CD1c-positive myeloid dendritic cell (primary cell): ENCODE measurements at regions not wholly inside any gene's neighbourhood (a gene's known extent, or its start where the extent isn't known, plus 50 kb on each side); places are given as distances from the start of the nearest gene placed in this dataset.

Experiments
- DNase-seq: peaks from one replicate; pipeline ENCODE4 v3.0.0-alpha.2; 2016; ENCODE audit errors: extremely low spot score

DNA sequence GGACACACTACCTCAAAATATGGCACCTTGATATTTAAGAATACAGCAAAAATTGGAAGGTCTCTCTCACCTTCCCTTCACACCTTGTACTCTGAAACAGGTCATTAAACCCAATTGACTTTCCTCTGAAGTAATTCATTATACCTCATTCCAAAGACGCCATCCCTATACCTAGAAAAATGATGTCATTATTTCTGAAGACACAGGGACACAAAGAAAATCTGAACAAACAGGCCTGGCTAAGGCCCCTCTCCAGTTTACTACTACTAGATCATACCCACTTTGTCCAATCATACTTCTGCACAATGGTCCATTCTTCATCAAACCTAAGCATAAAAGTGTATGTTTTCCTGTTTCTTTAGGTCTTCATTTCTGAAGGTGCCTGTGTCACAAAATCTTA is 156.9 kb downstream of the RASSF9 start:
- no peak for DNase-seq

DNA sequence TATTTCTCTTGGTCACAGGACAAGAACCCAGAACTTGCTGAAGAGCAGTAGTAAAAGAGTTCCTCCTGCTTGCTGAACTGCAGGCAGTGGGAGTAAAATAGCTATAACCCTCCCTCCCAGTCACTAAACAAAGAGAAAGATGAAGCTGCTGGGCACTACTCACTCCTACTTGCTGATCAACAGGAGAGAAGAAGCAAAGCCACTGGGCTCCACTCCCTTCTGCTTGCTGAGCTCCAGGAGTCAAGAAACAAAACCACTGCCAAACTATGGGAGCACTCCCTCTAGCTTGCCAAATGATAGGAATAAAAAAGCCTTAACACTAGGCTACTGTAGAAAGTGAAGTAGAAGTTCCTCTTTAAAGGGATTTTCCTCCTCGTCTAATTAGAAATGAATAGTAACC is 155.3 kb downstream of the RASSF9 start:
- DNase-seq, result no peak

DNA sequence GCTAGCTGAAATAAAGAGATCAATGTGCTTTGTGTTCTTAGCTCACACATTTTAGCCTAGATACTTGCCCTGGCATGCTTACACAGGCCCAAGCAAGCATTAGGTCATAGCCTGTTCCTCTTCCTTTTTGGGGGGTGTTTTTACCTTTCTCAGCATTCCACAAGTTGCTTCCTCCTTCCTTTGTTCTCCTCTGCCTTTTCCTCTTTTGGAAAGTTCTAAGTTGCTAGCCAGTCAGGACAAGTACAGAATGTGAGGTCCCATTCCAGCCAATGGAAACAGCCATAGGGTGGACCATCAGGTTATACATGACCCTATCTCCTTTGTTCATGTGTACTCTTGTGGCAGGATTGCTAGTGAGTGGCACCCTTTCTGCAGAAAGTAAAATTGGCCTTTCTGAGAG is 154.9 kb downstream of the RASSF9 start:
- no peak for DNase-seq

DNA sequence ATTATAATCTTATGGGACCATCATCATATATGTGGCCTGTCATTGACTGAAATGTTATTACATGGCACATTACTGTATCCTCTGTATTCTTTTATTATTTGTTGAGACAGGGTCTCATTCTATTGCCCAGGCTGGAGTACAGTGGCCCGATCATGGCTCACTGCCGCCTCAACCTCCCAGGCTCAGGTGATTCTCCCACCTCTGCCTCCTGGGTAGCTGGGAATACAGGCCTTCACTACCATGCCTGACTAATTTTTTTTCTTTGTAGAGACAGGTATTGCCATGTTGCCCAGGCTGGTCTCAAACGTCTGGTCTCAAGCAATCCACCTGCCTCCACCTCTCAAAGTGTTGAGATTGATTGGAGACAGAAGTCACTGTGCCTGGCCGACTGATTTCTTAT is 153.2 kb downstream of the RASSF9 start:
- DNase-seq, result no peak

DNA sequence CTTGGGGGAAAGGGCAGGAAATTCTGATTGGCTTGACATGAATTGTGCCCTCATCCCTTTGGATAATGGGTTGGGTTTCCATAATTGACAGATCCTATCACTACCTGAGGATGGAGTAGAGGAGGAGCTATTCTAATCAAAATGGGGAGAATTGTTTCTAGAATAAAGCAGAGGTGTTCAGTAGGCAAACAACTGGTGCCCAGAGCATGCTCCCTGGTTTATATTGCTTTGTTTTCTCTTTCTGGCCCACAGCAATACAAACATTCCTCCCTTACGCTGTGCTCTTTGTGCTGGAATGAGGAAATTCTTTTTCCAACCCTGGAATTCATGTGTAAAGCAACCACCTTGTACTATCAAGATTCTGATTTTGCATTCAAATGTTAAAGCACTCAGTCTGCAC is 147.4 kb downstream of the RASSF9 start:
- no peak for DNase-seq

DNA sequence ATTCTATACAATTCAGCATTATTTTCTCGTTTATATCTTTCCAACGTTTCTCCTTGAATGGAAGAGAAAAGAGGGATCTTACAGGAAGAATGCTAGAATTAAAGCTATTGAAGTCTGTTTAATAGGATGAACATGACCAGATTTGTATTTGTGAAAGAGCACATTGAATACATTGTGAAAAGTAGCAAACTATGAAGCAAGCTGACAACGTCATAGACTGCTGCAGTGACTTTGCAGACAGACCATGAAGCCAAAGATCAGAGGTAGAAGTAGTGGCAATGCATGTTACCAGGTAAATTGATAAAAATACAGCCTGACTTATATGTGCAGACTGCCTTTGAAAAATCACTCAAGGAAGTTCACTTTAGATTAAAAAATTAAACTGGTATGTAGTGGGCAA is 146.1 kb downstream of the RASSF9 start:
- DNase-seq, result no peak

DNA sequence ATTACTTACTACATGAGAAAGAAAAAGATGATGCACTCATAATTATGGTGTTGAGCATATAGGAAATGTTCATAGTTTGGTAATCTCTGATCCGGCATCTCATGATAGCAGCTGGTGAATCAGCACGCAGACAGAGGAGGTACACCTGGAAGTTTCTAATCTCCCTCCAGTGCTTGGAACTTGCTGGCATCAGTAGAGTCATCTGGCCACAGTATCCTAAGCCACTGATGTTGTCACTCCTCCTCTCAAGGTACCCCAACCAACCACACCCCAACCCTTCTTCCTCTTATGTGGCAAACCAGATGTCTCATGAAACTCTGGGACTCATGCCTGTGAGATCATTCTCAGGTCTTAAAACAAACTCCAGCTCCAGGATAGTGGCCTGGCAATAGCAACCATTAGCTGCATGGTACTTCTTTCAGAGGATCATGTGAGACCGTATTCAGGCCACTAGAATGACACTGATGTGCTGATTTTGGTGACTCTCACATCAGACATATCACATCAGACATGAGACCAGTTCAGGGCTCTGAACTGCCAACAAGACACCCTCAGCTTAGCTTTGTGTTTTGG is 143.0 kb downstream of the RASSF9 start:
- no peak for DNase-seq

DNA sequence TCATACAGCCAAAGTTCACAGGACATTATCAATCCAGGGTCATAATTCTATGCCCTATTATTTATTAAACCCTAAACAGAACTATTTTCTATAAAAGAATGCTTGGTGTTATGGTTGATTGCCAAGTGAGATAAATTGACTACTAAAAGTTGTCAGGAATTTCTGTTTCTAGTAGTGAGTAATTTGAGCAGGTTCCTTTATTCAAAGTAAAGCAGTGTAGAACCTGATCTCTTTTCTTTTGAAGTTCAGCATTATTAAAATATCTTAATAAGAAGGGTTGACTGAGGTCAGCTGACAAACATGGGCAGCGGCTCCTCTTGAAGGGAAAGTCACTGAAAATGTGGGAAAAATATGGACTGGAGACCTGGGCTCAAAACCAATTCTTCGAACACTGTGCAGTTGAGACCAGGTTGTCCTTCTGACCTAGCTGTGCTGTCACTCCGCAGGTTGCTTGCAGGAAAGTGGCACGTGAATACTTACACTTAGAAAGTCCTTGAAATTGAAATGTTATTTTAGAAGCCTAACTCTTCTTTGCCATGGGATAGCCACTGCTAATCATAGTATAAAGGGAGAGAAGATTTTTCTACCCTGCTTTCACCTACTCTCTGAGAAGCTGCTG is 141.0 kb downstream of the RASSF9 start:
- no peak for DNase-seq

DNA sequence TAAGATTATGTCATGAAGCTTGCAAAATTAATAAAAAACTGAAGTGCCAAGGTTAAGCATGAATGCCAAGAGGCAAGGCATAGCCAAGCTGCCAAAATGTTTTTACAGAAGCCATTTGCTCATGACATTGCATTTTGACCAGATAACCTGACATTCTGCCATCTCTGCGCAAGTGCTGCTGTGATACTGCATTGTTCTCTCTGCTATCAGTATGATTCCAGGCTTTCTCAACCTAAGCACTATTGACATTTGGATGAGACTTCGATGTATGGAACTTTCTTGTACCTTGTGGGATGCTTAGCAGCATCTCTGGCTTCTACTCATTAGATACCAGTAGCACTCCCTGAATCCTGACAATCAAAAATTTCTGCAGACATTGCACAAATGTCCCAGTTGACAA is 139.2 kb downstream of the RASSF9 start:
- DNase-seq, result no peak

DNA sequence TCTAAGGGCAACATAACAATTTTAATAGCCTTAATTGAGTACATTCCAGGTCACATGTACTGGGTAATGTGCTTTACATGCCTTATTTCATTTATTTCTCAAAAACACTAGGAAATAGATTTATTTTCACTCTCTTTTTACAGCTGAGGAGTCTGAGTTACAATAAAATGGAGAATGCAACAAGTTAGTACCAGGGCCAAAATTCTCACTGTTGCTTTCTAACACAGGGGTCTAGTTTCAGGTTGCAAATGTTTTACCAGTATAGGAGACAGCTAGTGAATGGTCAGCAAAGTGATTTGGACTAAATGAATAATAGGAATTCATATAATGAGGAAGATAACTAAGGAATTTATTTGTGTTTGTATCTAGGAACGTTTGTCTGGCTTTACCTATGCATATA is 137.3 kb downstream of the RASSF9 start:
- no peak for DNase-seq

DNA sequence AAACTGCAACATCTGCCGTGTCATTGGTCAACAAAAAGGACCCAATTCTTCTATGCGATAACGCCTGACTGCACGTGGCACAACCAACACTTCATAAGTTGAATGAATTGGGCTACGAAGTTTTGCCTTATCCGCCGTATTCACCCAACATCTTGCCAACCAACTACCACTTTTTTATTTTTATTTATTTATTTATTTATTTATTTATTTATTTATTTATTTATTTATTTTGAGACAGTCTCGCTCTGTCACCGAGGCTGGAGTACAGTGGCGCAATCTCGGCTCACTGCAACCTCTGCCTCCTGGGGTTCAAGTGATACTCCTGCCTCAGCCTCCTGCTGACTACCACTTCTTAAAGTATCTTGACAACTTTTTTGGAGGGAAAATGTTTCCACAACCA is 127.4 kb downstream of the RASSF9 start:
- DNase-seq, result no peak

DNA sequence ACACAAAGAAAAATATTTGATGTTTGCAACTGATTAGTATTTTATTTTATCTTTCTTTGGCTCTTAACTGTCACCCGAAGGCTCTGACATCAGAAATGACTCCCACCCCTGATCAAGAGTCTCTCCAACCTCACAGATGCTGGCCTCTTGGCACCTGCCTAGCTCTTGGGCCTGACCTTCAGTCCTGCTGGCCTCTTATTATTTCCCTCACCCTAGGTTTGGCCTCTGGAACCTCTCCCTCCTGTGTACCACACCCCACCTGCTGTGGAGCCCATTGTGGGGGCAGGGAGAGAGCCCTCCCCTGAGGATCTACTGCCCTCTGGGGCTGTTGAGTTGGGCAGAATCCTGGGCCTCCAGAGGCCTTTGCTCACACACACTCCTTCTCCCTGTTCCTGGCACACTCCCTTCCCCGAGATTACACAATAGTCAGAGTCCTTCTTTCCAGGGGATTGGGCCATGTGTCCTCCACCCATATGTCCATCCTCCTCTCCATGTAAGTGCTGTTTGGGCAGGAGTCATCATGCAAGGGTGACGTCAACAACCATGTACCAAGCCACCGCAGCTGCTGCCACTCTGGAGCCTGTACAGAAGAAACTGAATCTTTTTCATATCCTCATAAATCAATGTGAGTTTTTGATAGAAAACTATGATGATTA is 124.3 kb downstream of the RASSF9 start:
- DNase-seq, result no peak

DNA sequence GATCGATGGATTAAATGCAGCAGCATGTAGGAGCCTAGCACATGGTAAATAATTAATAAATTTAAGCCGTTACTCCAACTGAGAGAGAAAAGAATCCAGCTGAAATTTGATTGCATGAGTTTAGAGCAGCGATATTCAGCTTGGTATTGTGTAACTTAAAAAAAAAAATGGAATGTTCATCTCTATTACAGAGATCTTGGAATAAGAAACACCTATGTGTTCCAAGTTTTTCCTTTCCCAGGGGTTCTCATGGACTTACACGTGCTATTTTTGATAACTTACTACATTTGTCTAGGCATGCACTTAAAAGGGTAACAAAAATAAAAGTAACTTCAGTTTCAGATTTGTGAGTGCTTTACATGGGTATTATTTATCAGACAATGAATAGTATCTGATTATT is 122.8 kb downstream of the RASSF9 start:
- DNase-seq, result no peak

DNA sequence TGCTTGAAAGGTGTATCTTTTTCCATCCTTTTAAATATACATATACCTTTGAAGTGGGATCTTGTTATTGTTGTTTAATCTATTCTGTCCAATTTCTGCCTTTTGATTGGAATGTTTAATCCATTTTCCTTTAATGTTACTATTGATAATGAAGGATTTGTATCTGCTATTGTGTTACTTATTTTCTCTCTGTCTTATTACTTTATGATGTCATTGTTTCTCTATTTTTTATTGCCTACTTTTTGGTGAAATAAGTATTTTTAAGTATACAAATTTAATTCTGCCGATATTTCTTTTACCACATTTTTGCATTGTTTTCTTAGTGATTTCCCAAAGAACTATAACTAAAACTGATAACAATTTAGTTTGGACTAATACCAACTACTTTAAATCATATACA is 121.8 kb downstream of the RASSF9 start:
- no peak for DNase-seq

DNA sequence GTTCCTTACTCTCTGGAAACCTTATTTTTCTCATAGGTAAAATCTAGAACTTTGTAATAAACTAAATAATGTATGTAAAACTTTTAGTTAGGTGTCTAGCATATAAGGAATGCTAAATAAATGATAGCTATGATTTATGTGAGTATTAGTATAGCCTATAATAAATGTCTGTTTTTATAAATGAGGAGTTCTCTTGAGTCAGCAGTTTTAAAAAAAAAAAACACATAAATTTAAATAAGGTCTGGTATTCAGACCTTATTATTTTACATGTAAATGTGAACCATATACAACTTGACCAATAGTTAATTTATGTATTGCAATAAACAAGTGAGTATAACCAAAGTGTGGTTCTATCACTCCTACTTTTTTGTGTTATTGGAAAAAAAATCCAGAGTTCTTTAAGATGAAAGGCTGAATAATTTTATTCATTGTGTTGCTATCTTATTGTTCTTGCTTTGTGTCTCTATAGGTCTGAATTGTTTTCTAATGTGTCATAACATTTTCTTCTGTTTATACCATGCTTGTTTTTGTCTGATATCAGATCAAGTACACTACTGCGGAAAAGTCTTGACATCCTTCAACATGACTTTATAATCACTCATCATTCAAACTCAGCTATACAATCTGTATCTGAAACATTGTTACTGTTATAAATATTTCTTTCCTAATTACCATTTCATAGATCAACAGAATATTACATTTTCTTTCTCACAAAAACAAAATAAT is 115.7 kb downstream of the RASSF9 start:
- no peak for DNase-seq

DNA sequence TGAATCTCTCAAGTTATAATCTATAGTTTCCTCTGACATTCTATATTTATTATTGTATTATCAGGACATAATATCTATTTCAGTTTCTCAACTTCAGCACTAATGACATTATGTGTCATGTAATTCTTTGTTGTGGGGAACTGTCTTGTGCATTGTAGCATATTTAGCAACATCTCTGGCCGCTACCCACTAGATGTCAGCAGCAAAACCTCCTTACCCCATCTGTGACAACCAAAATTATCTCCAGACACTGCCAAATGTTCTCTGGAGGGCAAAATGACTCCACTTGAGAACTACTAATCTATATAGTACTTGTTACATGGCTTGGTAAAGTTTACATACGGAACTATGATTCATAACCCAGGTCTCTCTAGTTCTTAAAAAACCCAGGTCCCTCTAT is 110.2 kb downstream of the RASSF9 start:
- DNase-seq, result no peak

DNA sequence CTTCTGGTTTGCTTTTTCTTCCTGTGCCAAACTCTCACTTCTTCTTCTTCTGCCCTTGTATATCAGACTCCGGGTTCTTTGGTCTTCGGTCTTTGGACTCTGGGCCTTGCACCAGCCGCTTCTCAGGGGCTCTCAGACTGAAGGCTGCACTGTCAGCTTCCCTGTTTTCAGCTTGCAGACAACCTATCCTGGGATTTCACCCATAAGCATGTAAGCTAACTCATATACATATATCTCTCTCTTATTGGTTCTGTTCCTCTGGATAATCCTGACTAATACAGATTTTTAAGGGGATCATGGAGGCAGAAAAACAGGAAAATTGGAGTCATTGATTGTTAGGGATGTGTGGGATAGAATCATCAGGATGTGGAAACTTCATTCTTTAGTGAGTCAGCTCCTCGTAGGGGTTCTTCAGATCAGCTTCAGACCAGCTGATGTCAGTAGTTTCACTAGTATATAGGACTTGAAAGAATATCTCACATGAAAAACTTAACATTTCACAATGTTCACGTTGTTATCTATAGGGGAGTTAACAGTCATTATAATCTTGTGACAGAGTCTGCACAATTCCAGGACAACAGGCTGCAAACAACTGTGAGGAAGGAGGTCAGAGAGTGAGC is 102.9 kb downstream of the RASSF9 start:
- DNase-seq, result no peak

DNA sequence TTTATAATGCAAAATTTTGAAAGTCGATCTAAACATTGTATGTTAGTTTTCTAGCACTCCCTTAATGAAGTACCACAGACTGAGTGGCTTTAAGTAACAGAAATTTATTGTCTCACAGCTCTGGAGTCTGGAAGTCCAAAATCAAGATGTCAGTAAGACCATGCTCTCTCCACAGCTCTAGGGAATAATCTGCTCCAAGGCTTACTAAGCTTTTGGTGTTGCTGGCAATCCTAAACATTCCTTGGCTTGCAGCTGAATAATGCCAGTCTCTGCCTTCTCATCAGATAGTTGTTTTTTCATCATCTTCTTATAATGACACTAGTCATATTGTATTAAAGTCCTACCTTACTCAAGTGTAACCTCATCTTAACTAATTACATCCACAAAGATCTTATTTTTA is 102.2 kb downstream of the RASSF9 start:
- DNase-seq, result no peak

DNA sequence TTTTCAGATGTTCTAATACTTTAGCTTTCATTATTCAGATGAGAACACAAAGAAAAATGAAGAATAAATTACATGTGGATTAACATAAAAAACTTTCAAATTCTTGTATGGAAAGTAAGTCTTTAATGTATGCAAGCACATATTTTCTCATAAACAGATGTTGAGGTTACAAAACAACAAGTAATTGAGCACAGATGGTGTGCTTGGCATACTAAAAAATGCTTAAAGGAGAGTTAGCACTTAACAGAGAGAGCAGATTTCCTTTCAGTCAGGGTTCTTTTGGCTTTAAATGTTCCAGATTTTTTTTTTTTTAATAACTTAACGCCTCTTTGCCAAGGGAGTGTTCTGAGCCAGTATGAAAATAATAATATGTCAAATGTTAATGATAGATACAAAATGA is 96.0 kb downstream of the RASSF9 start:
- DNase-seq, result no peak

DNA sequence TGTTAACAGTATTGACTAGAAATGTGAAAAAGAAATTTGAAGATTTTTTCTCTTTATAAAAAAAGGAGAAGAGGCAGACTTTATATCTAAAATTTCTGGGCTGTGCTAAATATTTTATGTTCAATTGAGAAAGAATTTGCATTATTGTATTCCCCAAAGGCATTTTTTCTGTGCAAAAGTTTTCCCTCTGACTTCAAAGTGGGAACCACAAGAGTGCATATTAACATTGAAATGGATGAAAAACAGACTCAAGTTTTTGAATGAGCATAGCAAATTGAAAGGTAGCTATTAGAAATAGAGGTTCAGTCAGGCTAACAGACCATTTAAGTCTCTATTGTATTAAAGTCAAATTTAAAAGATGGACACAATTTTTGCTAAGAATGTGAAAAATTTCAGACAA is 95.2 kb downstream of the RASSF9 start:
- no peak for DNase-seq

DNA sequence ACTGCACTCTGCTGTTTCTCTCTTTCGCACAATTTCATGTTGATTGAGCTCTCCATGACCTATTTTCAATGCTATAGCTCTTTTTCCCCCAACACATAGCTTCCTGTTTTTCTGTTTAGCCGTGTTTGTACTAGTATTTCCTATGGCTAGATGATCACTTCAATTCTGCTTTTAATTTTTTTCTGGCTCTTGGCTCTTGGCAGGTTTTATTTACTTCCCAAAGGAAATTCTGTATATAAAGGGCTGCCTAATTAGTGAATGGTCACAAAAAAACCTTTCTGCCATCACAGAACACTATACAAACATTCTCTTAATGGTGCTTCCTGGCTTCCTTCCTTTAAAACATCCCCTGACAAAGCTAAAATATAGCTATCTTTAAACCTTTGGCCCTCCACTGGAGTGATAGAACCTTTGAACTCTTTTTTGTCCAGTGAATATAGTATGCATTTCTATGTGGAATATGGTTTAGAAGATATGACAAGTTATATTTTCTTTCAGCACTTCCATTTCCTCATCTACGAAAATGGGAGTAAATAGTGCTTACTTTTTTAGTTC is 88.2 kb downstream of the RASSF9 start:
- DNase-seq, result no peak
